Activated CD8-positive, alpha-beta memory T cell treated with anti-CD3 and anti-CD28 coated beads for 48 hours (primary cell): ENCODE measurements at regions not wholly inside any gene's neighbourhood (a gene's known extent, or its start where the extent isn't known, plus 50 kb on each side); places are given as distances from the start of the nearest gene placed in this dataset.

Experiments used
- DNase-seq, 3 experiments: peaks; one replicate each; pipeline ENCODE4 v3.0.0-alpha.2; 2020; ENCODE audit warnings: low read depth in 2 of 3, low spot score in 2 of 3

DNA sequence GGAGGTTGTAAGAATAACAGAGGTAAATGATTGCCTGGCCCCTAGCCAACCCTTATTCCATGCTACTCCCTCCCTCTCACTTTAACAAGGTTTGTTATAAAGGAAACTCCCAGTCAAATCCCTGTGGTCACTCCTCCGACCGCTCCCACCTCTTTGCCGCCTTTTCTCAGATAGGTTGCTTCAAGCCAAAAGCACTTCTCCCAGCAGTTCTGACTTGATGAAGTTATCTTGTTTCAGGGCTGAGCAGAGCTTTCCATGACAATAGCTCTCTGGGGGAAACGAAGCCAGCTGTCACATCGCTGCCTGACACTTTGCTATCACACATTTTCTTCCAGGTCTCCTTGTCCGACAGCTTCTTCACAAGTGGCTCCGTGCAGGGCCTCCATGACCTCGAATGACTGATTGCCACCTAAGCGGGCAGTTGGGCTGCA, 278.6 kb downstream of the HAPSTR1 start:
- no peak for DNase-seq

GRCh38 chr16:9371713-9372448, 280.4 kb downstream of the HAPSTR1 start:
- DNase-seq = no peak

DNA sequence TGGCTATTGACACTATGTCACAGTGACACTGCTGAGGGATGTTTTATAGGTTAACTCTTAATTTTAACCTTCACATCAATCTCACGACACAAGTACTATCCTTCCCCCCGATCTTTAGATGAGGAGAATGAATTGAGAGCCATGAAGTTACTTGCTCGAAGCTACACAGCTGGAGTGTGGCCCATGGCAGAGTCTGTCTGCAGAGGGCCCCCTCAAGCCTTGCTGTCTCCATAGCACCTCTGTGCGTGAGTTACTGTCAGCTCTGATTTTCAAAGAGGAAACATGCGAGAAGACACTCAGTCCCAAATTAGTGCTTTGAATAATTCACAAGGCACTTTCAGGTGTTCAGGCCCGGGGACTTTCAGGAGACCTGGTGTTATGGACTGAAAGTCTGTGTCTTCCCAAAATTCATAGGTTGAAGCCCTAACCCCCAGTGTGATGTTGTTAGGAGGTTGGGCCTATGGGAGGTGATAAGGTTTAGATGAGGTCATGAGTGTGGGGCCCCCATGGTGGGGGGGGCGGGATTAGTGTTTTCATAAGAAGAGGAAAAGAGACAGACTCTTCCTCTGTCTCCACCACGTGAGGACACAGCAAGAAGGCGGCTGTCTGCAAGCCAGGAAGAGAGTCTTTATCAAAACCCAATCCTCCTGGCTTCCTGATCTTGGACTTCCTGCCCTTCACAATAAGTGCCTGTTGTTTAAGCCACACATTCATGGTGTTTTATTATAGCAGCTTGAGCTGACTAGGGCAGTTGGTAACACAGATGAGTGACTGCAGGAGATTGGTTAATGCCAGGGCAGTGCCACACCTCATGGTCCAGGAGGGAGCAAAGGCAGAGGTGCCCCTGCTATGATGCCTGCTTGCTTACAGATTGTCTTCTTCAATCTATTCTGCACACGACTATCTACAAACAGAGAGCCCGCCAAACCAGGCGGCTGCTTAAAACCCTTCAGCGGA, 281.8 kb downstream of the HAPSTR1 start:
- no peak for DNase-seq

DNA sequence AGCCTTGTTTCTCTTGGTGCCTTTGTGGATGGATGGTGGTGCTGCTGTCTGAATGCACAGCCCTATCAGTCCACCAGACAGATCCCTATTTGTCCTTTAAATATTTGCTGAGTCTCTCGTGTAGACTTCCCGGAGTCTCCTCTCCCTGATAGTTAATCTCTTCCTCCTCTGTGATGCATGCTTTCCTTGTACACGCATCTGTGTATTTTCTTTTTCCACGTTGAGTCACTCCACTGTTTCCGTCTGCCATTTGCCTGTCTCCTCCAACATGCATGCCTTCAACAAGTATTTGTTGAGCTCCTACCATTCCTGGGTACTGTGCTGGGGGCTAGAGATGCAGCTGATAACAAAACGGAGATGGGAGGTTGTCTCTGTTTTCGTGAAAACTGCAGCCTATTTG, 282.6 kb downstream of the HAPSTR1 start:
- no peak for DNase-seq

- DNase-seq = no peak
These were observed 287.4 kb downstream of the HAPSTR1 start for GRCh38 chr16:9378876-9379275.

DNA sequence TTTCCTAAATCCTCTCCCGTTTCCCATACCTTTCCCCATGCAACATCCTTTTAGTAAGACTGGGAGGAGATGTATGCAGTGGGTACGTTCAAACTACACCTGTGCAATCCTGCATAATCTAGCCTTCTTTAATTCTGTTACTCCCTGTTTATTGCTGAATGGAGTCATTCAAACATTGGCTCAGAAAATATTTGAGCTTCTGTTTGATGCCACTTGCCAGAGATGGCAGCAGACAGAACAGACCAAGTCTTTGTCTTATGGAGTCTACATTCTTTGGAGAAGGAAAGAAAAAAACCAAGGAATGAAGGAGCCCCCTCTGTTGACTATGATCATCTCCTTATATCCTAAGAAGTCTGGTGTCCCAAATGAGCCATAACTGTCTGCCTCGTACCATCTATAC, 288.8 kb downstream of the HAPSTR1 start:
- DNase-seq = no peak

GRCh38 chr16:9381399-9381798, 290.0 kb downstream of the HAPSTR1 start:
- no peak for DNase-seq

DNA sequence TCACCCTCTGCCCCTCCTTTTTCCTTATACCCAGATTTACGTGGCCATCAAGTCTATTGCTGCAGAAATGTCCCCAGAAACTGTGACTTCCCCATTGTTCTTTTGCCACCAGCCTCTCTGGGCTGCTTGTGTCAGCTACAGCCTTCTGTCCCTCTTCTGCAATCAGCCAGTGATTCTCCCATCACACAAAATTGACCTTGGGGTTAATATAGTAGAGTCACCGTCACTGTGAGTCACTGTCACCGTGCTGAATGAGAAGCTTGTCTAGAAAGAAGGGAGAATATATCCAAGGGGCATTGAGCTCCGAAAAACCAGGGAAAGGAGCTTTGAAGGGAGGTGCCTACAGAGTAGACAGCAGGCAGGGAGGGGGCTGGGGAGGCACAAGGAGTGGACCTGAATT, 290.5 kb downstream of the HAPSTR1 start:
- DNase-seq = no peak

DNA sequence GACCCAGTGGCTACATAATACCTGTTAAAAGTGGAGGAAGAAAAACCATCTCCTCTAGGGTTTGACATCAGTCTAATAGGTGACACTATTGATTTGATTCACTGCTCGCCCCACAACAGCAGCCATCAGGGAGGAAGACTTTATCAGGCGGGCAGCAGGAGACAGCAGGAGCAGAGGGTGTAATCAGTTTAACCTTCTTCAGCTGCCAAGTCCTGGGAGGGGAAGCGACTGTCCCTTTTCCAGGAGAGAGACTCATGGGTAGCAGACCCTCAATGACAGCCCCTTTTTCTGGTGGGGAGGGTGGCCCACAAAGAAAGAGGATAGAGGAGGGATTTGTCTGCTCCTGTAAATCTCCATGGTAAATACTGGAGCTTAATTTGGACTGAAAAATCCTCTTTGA, 291.8 kb downstream of the HAPSTR1 start:
- no peak for DNase-seq

DNA sequence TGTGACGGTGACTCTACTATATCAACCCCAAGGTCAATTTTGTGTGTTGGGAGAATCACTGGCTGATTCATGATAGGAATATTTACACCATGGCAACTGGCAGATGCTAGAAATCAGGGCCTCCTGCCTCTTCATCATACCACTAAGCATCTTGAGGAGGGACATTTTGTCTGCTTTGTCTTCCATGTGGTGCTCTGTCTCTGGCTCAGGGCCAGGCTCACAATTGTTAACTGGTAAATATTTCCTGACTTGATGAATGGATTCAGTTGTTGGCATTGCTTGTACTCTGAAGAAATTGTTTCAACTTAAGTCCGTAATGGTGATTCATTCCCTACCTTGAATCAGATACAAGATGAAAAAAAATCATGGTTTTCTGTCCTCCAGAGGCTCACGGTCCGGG, 292.7 kb downstream of the HAPSTR1 start:
- DNase-seq = no peak

GRCh38 chr16:9389543-9390207, 298.2 kb downstream of the HAPSTR1 start:
- DNase-seq = no peak

DNA sequence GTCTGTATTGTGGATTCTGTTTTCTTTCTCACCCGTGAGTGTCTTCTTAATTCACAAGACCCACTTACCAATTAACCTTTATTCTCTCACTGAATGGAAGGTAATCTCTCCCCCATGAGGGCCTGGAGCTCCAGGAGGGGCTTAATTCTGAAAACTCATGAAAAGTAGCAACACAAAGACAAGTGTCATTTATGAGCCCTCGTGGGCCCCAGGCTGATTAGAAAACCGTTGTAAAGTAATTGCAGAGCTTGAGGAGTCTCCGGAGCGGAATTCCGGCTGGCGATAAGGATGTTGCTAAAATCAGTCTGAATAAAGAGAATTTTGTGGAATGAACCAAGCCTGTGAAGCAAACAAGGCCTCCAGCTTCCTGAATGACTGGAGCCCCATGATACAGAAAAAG, 301.5 kb downstream of the HAPSTR1 start:
- DNase-seq = no peak

GRCh38 chr16:9393591-9393990, 302.1 kb downstream of the HAPSTR1 start:
- no peak for DNase-seq

GRCh38 chr16:9395958-9396359, 304.5 kb downstream of the HAPSTR1 start:
- DNase-seq = no peak

- DNase-seq = no peak
These were observed 308.1 kb downstream of the HAPSTR1 start for GRCh38 chr16:9399573-9399972.

DNA sequence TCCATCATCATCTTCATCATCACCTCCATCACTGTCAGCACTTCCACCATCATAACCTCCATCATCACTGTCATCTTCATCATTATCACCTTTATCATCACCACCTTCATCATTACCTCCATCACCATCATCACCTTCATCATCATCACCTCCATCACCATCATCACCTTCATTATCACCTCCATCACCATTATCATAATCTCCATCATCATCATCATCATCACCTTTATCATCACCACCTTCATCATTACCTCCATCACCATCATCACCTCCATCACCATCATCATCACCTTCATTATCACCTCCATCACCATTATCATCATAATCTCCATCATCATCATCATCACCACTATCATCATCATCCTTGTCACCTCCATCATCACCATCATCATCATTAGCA, 309.7 kb downstream of the HAPSTR1 start:
- no peak for DNase-seq

GRCh38 chr16:9402293-9402860, 310.9 kb downstream of the HAPSTR1 start:
- no peak for DNase-seq

DNA sequence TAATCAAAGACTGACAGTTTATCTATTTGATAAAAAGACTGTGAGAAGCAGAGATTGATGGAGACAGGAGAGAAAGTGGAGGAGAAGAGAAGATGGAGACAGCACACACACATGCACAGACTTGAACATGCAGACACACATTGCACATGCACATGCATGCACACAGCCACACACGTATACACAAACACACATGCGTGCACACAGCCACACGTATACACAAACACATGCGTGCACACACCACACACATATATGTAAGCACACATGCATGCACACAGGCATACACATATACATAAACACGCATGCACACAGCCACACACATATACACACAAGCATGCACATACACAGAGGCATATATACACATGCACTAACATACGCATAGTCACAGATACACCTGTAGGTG, 313.4 kb downstream of the HAPSTR1 start:
- DNase-seq = no peak

DNA sequence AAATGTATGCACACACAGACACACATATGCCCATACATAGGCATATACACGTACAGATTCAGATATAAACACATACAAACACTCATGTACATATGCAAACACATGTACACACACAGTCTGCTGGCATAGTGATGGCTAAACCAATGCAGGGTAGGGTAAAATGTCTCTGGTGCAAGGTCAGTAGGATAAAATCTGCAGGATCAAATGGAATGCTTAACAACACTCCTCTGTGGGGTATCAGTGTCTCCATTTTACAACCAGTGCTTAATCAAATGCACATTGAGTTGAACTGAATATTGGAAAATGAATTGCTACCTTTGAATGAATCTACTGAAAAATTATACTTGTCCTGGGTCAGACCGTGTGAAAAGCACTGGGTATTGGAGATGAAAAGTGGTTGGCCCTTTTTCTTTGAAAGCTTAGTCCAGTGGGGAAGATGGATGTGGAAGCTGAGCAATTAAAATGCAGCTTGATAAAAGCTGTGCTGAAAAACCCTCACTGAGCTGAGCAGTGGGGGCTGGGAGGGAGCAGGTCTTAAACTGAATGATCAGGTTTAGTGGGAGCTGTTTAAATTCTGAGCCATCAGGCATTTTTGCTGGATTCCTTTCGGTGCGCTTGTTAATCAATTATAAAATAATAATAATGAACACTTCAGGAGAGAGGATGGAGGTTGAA, 314.7 kb downstream of the HAPSTR1 start:
- DNase-seq = no peak

DNA sequence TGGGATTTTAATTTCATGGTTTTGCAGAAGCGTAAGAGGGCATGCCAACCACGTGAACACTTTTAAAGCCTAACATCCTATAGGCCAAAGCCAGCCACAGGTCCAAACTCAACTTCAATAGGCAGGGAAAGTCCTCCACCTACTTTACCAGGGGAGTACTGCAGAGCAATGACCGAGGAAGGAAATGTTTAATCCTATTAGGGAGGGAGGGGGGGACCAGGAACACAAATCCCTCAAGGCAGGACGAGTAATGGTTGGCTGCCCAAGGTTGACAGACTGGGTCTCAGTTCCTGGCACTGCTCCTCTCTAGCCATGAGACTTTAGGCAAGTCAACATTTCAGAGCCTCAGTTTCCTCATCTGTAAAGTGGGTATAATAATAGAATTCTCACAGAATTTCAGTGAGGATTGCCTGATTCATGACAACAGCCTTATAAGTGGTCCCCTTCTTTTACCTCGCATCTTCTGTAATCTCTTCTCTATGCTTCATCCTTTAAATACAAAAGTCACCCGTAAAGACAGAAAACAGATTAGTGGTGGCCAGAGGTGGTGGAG, 315.8 kb downstream of the HAPSTR1 start:
- no peak for DNase-seq
